ENCODE measurements at regions not wholly inside any gene's neighbourhood (a gene's known extent, or its start where the extent isn't known, plus 50 kb on each side); places are given as distances from the start of the nearest gene placed in this dataset.

DNA sequence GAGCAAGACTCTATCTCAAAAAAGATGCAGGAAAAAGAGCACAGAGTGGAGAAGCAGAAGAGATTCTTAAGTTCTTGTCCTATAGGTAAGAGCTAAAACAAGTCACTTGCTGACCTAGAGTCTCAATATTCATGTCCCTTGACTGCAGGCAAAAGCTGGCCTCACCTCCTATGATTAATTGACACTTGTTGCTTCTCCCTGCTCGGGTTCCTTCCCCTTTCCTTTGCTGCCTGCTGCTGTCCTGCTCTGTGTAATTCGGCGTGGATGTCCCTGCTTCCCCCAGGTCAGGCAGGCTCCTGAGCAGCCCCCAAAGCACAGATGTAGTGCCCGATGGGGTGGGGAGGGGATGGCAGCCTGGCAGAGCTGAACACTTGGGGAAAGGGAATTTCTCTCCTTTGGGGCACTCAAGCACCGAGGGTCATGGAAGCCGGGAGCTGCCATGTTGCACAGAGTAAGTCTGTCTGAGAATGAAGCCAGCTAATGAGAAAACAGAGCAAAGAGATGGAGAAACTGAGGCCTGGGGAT, 60.8 kb upstream of the NUP50 start:
- no peak for TF ChIP-seq POLR2AphosphoS5 (IDR thresholded peaks at IDR 0.05; ENCODE audit: borderline replicate concordance, low read depth, low read length)
- no peak for TF ChIP-seq EZH2 (IDR thresholded peaks at IDR 0.05)
